ENCODE measurements at regions not wholly inside any gene's neighbourhood (a gene's known extent, or its start where the extent isn't known, plus 50 kb on each side); places are given as distances from the start of the nearest gene placed in this dataset.

DNA sequence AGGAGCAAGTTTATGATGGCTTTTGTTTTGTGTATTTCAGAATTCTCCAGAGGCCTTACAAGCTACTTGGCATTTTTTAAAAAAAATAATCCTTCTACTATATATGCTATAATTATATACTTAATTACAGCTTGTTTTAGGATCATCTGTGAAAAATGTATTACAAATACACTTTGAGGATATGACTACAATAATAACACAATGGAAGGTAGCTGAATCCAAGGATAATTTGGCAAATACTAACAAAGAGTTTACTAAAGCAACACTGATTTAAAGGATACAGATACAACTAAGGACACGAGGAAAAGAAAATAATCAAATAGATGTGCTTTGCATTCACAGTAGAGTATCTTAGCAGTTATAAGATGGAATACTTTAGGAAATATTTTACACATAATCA is 381.9 kb upstream of the CITED2 start:
- H3K36me3 ChIP-seq (ENCODE audit: control insufficient read depth, insufficient read depth, low read length), result no peaks in the 10 kb centered on the region
- Mint-ChIP-seq H3K36me3 (no peaks in the 10 kb centered on the region), H3K27ac (no peak overlapping the region), H3K4me3 (no peak overlapping the region), H3K27me3 (peaks cover 8% of the 10 kb centered on the region), H3K9me3 (no peaks in the 10 kb centered on the region), H3K4me1 (no peaks in the 10 kb centered on the region)
- H3K27ac ChIP-seq (ENCODE audit: insufficient read depth, low read length, poor library complexity, severe bottlenecking), result no peak overlapping the region
- H3K4me3 ChIP-seq (ENCODE audit: low read depth, low read length), result no peak overlapping the region
- H3K27me3 ChIP-seq (ENCODE audit: control insufficient read depth, insufficient read depth, low read length), result peaks cover 2% of the 10 kb centered on the region
- no peaks in the 10 kb centered on the region for H3K9me3 ChIP-seq (ENCODE audit: control insufficient read depth in 2 of 2, low read length in 2 of 2)
- ATAC-seq (ENCODE audit: low read depth in 2 of 2), result no peak
- no peaks in the 10 kb centered on the region for H3K4me1 ChIP-seq (ENCODE audit: control insufficient read depth, insufficient read depth, low read length, poor library complexity, severe bottlenecking)
- DNase-seq, result no peak

DNA sequence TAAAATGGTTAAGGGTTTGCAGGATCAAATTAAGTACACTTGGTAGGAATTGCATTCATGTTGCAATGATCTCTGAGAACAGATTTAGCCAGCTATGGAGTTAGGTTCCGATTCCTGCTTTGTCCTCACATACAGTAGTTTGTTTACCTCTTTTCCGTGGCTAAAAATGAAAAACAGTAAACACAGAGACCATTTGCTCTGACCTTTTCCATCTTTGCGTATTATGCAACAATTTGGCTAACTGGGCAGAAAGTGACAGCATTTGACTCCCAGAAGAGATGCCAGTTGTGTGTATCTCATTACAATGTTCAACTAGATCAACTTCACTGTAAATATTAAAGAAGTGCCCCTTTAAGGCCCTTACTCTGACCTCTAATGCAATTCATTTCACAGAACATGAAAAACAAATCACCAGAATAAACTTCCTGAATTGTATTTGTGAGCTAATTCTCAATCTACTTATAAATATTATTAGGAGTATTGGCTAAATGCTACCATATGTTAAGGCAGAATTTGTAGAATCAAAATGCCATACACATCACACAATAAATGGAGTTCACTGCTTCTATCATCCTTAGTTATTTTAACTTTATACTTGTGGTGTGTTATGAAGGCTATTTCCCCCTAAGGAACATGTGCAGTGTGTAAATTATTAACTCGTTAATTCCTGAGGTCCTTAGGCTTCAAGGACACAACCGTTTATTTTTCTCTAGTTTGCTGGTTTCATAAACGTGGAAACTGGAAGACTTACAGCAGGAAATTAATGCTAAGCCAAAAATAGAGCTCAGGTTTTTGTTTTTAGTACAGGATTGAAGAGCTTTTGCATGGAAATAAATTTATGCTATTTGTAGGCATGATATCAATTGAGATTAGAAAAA is 380.7 kb upstream of the CITED2 start:
- no peaks in the 10 kb centered on the region for H3K4me1 ChIP-seq (ENCODE audit: control insufficient read depth, insufficient read depth, low read length, poor library complexity, severe bottlenecking)
- no peaks in the 10 kb centered on the region for H3K9me3 Mint-ChIP-seq

DNA sequence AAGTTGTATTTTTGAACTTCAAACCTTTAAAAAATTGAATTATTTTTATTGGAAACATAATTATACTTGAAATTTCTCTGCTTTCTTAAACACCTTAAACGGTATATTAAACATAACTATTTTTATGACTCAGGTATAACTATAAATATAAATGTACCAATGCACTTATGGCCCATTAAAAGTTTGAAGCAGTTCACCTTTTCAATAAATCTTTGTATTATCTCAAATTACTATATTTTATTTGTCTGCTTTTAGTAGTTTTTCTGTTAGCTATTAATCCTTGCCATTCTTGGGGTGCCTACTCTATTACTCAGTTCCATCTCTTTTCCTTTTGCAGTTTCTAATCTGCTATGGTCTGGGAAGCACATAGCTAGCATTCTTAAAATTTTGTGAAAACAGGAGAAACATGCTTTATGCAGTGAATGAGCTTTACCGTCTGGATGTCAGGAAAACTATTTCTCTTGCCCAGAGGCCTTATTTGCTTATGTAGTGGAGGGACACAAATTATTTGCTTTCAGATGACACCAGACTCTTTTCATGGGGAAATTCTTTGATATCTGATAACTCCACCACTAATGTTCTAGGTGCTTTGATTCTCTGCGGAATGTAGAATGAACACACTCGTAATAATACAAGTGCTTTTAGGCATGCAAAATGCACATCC is 378.9 kb upstream of the CITED2 start:
- H3K27ac ChIP-seq (ENCODE audit: insufficient read depth, low read length, poor library complexity, severe bottlenecking), result no peak overlapping the region
- H3K27me3 Mint-ChIP-seq, result peaks cover 7% of the 10 kb centered on the region
- no peak overlapping the region for H3K4me3 ChIP-seq (ENCODE audit: low read depth, low read length)
- no peak overlapping the region for H3K4me3 Mint-ChIP-seq
- H3K4me1 ChIP-seq (ENCODE audit: control insufficient read depth, insufficient read depth, low read length, poor library complexity, severe bottlenecking), result no peaks in the 10 kb centered on the region
- H3K9me3 Mint-ChIP-seq, result no peaks in the 10 kb centered on the region
- H3K27ac Mint-ChIP-seq, result no peak overlapping the region
- no peak for DNase-seq
- peaks cover 2% of the 10 kb centered on the region for H3K27me3 ChIP-seq (ENCODE audit: control insufficient read depth, insufficient read depth, low read length)
- no peak for ATAC-seq (ENCODE audit: low read depth in 2 of 2)
- H3K36me3 Mint-ChIP-seq, result no peaks in the 10 kb centered on the region
- H3K36me3 ChIP-seq (ENCODE audit: control insufficient read depth, insufficient read depth, low read length), result no peaks in the 10 kb centered on the region
- no peaks in the 10 kb centered on the region for H3K4me1 Mint-ChIP-seq
- no peaks in the 10 kb centered on the region for H3K9me3 ChIP-seq (ENCODE audit: control insufficient read depth in 2 of 2, low read length in 2 of 2)

More for the DNA sequence above, 380.7 kb upstream of the CITED2 start:
- Histone ChIP-seq H3K9me3 (ENCODE audit: control insufficient read depth in 2 of 2, low read length in 2 of 2) (no peaks in the 10 kb centered on the region), H3K4me3 (ENCODE audit: low read depth, low read length) (no peak overlapping the region), H3K27ac (ENCODE audit: insufficient read depth, low read length, poor library complexity, severe bottlenecking) (no peak overlapping the region), H3K36me3 (ENCODE audit: control insufficient read depth, insufficient read depth, low read length) (no peaks in the 10 kb centered on the region), H3K27me3 (ENCODE audit: control insufficient read depth, insufficient read depth, low read length) (peaks cover 2% of the 10 kb centered on the region)
- H3K4me3 Mint-ChIP-seq, result no peak overlapping the region
- no peak overlapping the region for H3K27ac Mint-ChIP-seq
- peaks cover 8% of the 10 kb centered on the region for H3K27me3 Mint-ChIP-seq
- DNase-seq (no peak), ATAC-seq (ENCODE audit: low read depth in 2 of 2) (no peak)
- no peaks in the 10 kb centered on the region for H3K36me3 Mint-ChIP-seq
- H3K4me1 Mint-ChIP-seq, result no peaks in the 10 kb centered on the region

DNA sequence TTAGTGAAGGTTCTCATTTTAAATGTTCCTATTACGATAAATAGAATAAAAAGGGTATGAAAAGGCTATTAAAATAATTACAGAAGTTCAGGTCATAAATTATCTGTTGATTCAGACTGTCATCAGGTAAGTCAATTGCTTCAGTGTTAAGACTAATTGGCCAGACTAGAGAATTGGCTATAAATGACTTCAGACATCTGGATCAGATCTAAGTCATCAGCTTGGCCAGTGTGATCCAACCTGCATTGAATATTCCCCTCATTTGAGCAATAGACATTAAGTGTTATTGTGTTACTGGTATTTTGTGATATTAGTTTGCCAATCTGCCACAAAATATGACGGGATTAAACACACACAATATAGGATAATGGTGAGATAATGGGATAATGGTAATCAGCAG is 377.6 kb upstream of the CITED2 start:
- H3K4me3 ChIP-seq (ENCODE audit: low read depth, low read length), result no peak overlapping the region

GRCh38 chr6:139751179-139751578 is 376.7 kb upstream of the CITED2 start:
- no peak overlapping the region for H3K4me3 Mint-ChIP-seq
- no peaks in the 10 kb centered on the region for H3K36me3 ChIP-seq (ENCODE audit: control insufficient read depth, insufficient read depth, low read length)
- no peaks in the 10 kb centered on the region for H3K4me1 Mint-ChIP-seq
- no peaks in the 10 kb centered on the region for H3K9me3 Mint-ChIP-seq
- peaks cover 22% of the 10 kb centered on the region for H3K27me3 Mint-ChIP-seq
- ATAC-seq (ENCODE audit: low read depth in 2 of 2) (no peak), DNase-seq (no peak)
- no peaks in the 10 kb centered on the region for H3K4me1 ChIP-seq (ENCODE audit: control insufficient read depth, insufficient read depth, low read length, poor library complexity, severe bottlenecking)
- no peaks in the 10 kb centered on the region for H3K9me3 ChIP-seq (ENCODE audit: control insufficient read depth in 2 of 2, low read length in 2 of 2)
- H3K4me3 ChIP-seq (ENCODE audit: low read depth, low read length), result no peak overlapping the region
- H3K36me3 Mint-ChIP-seq, result no peaks in the 10 kb centered on the region
- H3K27me3 ChIP-seq (ENCODE audit: control insufficient read depth, insufficient read depth, low read length), result peaks cover 2% of the 10 kb centered on the region
- no peak overlapping the region for H3K27ac ChIP-seq (ENCODE audit: insufficient read depth, low read length, poor library complexity, severe bottlenecking)
- no peak overlapping the region for H3K27ac Mint-ChIP-seq

More for the DNA sequence above, 377.6 kb upstream of the CITED2 start:
- H3K4me3 Mint-ChIP-seq, result no peak overlapping the region
- Histone ChIP-seq H3K27ac (ENCODE audit: insufficient read depth, low read length, poor library complexity, severe bottlenecking) (no peak overlapping the region), H3K4me1 (ENCODE audit: control insufficient read depth, insufficient read depth, low read length, poor library complexity, severe bottlenecking) (no peaks in the 10 kb centered on the region), H3K27me3 (ENCODE audit: control insufficient read depth, insufficient read depth, low read length) (peaks cover 2% of the 10 kb centered on the region), H3K9me3 (ENCODE audit: control insufficient read depth in 2 of 2, low read length in 2 of 2) (no peaks in the 10 kb centered on the region), H3K36me3 (ENCODE audit: control insufficient read depth, insufficient read depth, low read length) (no peaks in the 10 kb centered on the region)
- H3K27me3 Mint-ChIP-seq, result peaks cover 13% of the 10 kb centered on the region
- H3K4me1 Mint-ChIP-seq, result no peaks in the 10 kb centered on the region
- no peak overlapping the region for H3K27ac Mint-ChIP-seq
- DNase-seq, result no peak
- no peaks in the 10 kb centered on the region for H3K36me3 Mint-ChIP-seq
- no peaks in the 10 kb centered on the region for H3K9me3 Mint-ChIP-seq
- no peak for ATAC-seq (ENCODE audit: low read depth in 2 of 2)

GRCh38 chr6:139748353-139749146 is 374.1 kb upstream of the CITED2 start:
- H3K27me3 ChIP-seq (ENCODE audit: control insufficient read depth, insufficient read depth, low read length), result peaks cover 4% of the 10 kb centered on the region
- H3K36me3 ChIP-seq (ENCODE audit: control insufficient read depth, insufficient read depth, low read length), result no peaks in the 10 kb centered on the region
- Mint-ChIP-seq H3K27ac (no peak overlapping the region), H3K4me1 (no peaks in the 10 kb centered on the region), H3K36me3 (no peaks in the 10 kb centered on the region), H3K4me3 (no peak overlapping the region), H3K9me3 (no peaks in the 10 kb centered on the region), H3K27me3 (peaks cover 29% of the 10 kb centered on the region)
- H3K27ac ChIP-seq (ENCODE audit: insufficient read depth, low read length, poor library complexity, severe bottlenecking), result no peak overlapping the region
- H3K4me1 ChIP-seq (ENCODE audit: control insufficient read depth, insufficient read depth, low read length, poor library complexity, severe bottlenecking), result no peaks in the 10 kb centered on the region
- DNase-seq, result no peak
- ATAC-seq (ENCODE audit: low read depth in 2 of 2), result no peak
- no peak overlapping the region for H3K4me3 ChIP-seq (ENCODE audit: low read depth, low read length)
- no peaks in the 10 kb centered on the region for H3K9me3 ChIP-seq (ENCODE audit: control insufficient read depth in 2 of 2, low read length in 2 of 2)

DNA sequence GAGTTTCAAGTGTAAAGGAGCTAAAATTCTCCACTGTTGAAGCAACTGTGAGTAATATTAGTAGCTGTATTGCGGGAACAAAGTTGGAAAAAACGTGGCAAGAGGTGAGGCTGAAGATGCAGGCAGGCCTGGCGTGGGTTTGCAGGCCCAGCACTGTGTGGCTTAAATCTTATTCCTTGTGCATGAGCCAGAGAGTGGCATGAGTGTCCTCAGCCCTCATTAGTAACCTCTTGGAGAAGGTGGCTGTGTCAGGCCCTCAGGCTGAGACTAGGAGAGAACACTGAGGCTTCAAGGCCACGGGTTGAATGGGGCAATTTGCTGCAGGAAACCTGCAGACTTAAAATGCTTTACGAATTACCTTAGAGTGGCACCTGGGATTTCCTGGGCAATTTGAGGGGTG is 372.7 kb upstream of the CITED2 start:
- peaks cover 29% of the 10 kb centered on the region for H3K27me3 Mint-ChIP-seq
- H3K36me3 Mint-ChIP-seq, result no peaks in the 10 kb centered on the region
- H3K4me1 Mint-ChIP-seq, result no peaks in the 10 kb centered on the region
- H3K4me1 ChIP-seq (ENCODE audit: control insufficient read depth, insufficient read depth, low read length, poor library complexity, severe bottlenecking), result no peaks in the 10 kb centered on the region
- no peak overlapping the region for H3K4me3 ChIP-seq (ENCODE audit: low read depth, low read length)
- H3K9me3 ChIP-seq (ENCODE audit: control insufficient read depth in 2 of 2, low read length in 2 of 2), result no peaks in the 10 kb centered on the region
- peaks cover 3% of the 10 kb centered on the region for H3K27me3 ChIP-seq (ENCODE audit: control insufficient read depth, insufficient read depth, low read length)
- H3K27ac ChIP-seq (ENCODE audit: insufficient read depth, low read length, poor library complexity, severe bottlenecking), result no peak overlapping the region
- no peak overlapping the region for H3K4me3 Mint-ChIP-seq
- ATAC-seq (ENCODE audit: low read depth in 2 of 2) (no peak), DNase-seq (no peak)
- H3K27ac Mint-ChIP-seq, result no peak overlapping the region
- H3K36me3 ChIP-seq (ENCODE audit: control insufficient read depth, insufficient read depth, low read length), result no peaks in the 10 kb centered on the region
- H3K9me3 Mint-ChIP-seq, result no peaks in the 10 kb centered on the region

Measured in CD4-positive, CD25-positive, alpha-beta regulatory T cell (primary cell).